Vagina (tissue), 2 donors: ENCODE measurements at regions not wholly inside any gene's neighbourhood (a gene's known extent, or its start where the extent isn't known, plus 50 kb on each side); places are given as distances from the start of the nearest gene placed in this dataset.

ENCODE experiments used
- CTCF ChIP-seq, 3 experiments: fragments of 450-650 bp in 2 of 3; fragments of 200-600 bp in 1 of 3; sonication (generic) in 1 of 3; IDR thresholded peaks; one replicate each; pipeline ENCODE4 v1.5.1; 2017 to 2019; ENCODE audit warnings: antibody characterized with exemption in 3 of 3, mild to moderate bottlenecking in 2 of 3, moderate library complexity in 2 of 3
- POLR2A ChIP-seq, 2 donors: fragments of 450-650 bp; IDR thresholded peaks; one replicate each; pipeline ENCODE4 v1.6.1; 2017; ENCODE audit warnings: antibody characterized with exemption in 2 of 2, mild to moderate bottlenecking in 2 of 2, moderate library complexity in 2 of 2

GRCh38 chr2:47303341-47304148 is 65.6 kb upstream of the EPCAM start:
- TF ChIP-seq POLR2A (IDR thresholded peaks at IDR 0.05) (no peak), CTCF (IDR thresholded peaks at IDR 0.05) (no peak)
